Muscle layer of colon (tissue), 2 donors: ENCODE measurements at regions not wholly inside any gene's neighbourhood (a gene's known extent, or its start where the extent isn't known, plus 50 kb on each side); places are given as distances from the start of the nearest gene placed in this dataset.
"Not testable (repeated sequence)": the region's sequence is repeated elsewhere in the genome, so short reads cannot be mapped to it uniquely, and the experiment has no call there.

ENCODE experiments used
- H3K27ac ChIP-seq: one replicate; pipeline ENCODE4 v1.7.0; 2013; ENCODE audit warnings: low read depth, mild to moderate bottlenecking, low read length, moderate library complexity
- H3K27me3 ChIP-seq, 2 donors: one replicate each; pipeline ENCODE4 v1.7.0; 2013; ENCODE audit warnings: low read length in 2 of 2, mild to moderate bottlenecking in 2 of 2; ENCODE audit not compliant: insufficient read depth in 2 of 2, control insufficient read depth in 1 of 2
- H3K36me3 ChIP-seq: one replicate; pipeline ENCODE4 v1.7.0; 2013; ENCODE audit warnings: mild to moderate bottlenecking, low read length; ENCODE audit not compliant: insufficient read depth
- H3K4me1 ChIP-seq: one replicate; pipeline ENCODE4 v1.7.0; 2013; ENCODE audit warnings: mild to moderate bottlenecking, low read length; ENCODE audit not compliant: insufficient read depth
- H3K4me3 ChIP-seq, 2 donors: one replicate each; pipeline ENCODE4 v1.7.0; 2013; ENCODE audit warnings: low read length in 2 of 2, low read depth in 1 of 2, mild to moderate bottlenecking in 1 of 2, moderate library complexity in 1 of 2
- H3K9ac ChIP-seq: one replicate; pipeline ENCODE4 v1.7.0; 2013; ENCODE audit warnings: low read length
- H3K9me3 ChIP-seq: one replicate; pipeline ENCODE4 v1.7.0; 2013; ENCODE audit warnings: mild to moderate bottlenecking, low read length
- donor health status: abdominal sarcoma.
- donor health status: Adenocarcinoma of cecum.

DNA sequence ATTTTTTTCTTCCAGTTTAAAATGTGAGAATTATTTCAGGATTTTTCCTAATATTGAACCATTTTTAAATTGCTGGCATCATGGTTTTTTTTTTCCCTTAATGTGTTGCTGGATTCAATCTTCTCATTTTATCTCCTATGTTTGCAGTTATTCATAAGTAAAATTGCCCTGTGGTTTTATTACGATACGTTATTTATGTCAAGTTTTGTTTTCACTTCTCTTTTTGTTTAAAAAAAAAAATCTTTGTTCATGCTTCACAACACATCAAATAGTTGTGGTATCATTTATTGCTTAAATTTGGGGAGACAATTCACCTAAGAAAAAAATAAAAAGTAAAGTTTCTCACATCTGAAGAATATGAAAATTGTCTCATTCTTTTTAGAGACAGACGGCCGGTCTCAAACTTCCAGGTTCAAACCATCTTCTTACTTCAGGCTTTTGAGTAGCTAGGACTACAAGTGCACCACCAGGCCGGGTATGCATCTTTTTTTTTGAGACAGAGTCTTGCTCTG is 239.3 kb upstream of the ID4 start:
- Histone ChIP-seq H3K4me3 (no peak overlapping the region), H3K4me1 (no peaks in the 10 kb centered on the region), H3K36me3 (no peaks in the 10 kb centered on the region), H3K27me3 (no peaks in the 10 kb centered on the region), H3K9ac (no peak overlapping the region), H3K9me3 (no peaks in the 10 kb centered on the region), H3K27ac (no peak overlapping the region)

DNA sequence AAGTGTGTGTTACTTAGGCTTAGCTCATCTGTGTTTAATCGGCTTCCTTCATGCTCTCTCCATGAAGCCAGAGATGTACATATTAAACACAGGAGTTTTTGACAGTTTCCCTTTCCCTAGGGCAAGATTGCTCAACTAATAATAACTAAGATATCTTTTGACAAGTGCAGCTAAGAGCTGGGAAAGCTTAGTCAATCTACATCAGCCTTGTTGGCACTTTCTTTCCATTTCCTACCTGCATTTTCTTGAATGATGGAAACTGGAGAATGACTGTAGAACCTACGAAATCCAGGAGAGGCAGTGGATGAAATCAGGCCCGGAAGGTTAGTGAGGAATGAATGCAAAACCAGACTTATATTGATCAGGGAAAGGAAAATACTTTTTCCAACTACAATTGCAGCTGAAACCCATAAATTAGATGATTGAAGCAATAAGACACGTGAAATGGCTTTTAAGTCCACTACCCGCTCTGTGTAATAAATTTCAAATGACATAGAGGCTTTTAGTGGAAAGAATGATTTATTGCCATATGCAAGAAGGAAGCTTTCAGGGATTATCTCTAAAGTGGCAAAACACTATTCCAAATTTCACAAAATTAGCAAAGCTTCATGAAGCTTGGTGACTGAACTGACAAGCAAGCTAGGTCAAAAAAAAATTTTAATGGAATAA is 237.2 kb upstream of the ID4 start:
- no peaks in the 10 kb centered on the region for H3K9me3 ChIP-seq
- H3K9ac ChIP-seq = no peak overlapping the region
- no peak overlapping the region for H3K27ac ChIP-seq
- no peaks in the 10 kb centered on the region for H3K27me3 ChIP-seq
- H3K4me1 ChIP-seq = no peaks in the 10 kb centered on the region
- H3K36me3 ChIP-seq = no peaks in the 10 kb centered on the region
- H3K4me3 ChIP-seq = no peak overlapping the region

DNA sequence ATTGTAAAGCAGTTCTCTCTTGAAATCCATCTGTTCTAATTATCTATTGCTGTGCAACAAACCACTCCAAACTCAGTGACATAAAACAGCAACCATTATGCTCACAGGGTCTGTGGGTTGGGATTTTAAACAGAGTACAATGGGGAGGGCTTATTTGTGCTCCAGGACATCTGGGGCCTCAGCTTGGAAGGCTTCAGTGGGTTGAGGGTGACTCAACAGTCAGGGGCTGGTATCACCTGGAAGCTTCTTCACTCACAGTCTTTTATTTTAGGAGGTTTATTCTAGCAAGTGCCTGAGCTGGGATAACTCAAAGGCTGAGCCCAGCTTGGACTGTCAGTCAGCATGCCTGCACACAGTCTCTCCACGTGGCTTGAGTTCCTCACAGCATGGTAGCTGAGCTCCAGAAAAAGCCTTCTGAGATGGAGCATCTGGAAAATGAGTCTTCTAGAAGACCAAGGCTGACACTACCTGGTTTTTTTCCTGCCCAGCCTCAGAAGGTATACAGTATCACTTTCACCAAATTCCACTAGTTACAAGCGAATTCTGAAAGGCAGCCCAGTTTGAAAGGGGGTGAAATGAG is 234.6 kb upstream of the ID4 start:
- no peak overlapping the region for H3K9ac ChIP-seq
- H3K4me3 ChIP-seq = no peak overlapping the region
- no peaks in the 10 kb centered on the region for H3K36me3 ChIP-seq
- H3K4me1 ChIP-seq = no peaks in the 10 kb centered on the region
- no peak overlapping the region for H3K27ac ChIP-seq
- H3K27me3 ChIP-seq = no peaks in the 10 kb centered on the region
- H3K9me3 ChIP-seq = no peaks in the 10 kb centered on the region

DNA sequence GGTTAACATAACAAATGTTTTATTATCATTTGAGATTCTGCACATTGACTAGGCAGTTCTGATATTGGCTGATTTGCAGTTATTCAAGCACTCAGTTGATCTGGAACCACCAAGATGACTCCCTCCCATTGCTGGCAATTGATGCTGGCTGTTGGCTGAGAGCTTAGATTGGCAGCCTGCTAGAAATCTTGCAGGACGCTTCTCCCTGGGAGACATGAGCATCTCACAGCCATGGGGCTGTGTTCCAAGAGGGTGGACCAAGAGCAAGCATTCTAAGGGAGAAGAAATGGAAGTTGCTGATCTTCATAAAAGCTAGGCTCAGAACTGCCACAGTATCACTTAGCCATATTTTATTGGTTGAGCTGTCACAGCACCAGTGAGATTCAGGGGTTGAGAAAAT is 233.4 kb upstream of the ID4 start:
- H3K9ac ChIP-seq = no peak overlapping the region
- H3K27me3 ChIP-seq = no peaks in the 10 kb centered on the region
- no peak overlapping the region for H3K27ac ChIP-seq
- H3K9me3 ChIP-seq = no peaks in the 10 kb centered on the region
- H3K4me1 ChIP-seq = no peaks in the 10 kb centered on the region
- no peaks in the 10 kb centered on the region for H3K36me3 ChIP-seq
- H3K4me3 ChIP-seq = no peak overlapping the region

DNA sequence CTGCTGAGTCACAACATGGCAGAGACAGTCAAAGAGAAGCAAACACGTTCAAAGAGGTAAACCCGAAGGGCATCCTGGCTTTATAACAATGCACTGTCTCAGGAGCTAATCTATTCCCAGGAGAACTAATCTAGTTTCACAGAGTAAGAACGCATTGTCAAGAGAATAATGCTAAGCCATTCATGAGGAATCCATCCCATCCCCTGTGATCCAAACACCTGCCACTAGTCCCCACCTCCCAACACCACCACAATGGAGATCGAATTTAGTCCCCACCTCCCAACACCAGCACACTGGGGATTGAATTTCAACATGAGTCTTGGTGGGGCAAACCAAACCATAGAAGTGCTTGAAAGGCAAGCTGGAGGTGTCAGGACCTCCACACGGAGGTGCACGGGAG is 231.5 kb upstream of the ID4 start:
- Histone ChIP-seq H3K9me3 (no peaks in the 10 kb centered on the region), H3K27ac (no peak overlapping the region), H3K4me3 (no peak overlapping the region), H3K9ac (no peak overlapping the region), H3K36me3 (no peaks in the 10 kb centered on the region), H3K4me1 (no peaks in the 10 kb centered on the region), H3K27me3 (no peaks in the 10 kb centered on the region)

DNA sequence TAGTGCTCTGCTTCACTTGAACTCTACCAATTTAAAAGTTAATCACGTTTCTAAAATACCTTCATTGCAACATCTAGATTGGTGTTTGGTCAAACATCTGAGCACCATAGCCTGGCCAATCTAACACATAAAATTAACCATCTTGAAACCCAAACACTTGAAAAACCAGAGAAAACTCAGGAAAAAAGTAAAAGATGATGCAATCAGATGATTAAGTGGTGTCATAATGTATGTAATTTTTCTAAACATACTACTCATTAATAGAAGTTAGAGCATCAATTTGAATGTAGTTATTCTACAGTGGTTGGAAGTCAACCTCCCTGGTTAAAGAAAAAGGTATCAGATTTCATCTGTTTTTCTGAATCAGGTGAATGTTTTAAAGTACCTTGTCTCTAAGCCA is 228.6 kb upstream of the ID4 start:
- Histone ChIP-seq H3K36me3 (no peaks in the 10 kb centered on the region), H3K27ac (no peak overlapping the region), H3K4me3 (no peak overlapping the region), H3K4me1 (no peaks in the 10 kb centered on the region), H3K27me3 (no peaks in the 10 kb centered on the region), H3K9ac (no peak overlapping the region), H3K9me3 (no peaks in the 10 kb centered on the region)

DNA sequence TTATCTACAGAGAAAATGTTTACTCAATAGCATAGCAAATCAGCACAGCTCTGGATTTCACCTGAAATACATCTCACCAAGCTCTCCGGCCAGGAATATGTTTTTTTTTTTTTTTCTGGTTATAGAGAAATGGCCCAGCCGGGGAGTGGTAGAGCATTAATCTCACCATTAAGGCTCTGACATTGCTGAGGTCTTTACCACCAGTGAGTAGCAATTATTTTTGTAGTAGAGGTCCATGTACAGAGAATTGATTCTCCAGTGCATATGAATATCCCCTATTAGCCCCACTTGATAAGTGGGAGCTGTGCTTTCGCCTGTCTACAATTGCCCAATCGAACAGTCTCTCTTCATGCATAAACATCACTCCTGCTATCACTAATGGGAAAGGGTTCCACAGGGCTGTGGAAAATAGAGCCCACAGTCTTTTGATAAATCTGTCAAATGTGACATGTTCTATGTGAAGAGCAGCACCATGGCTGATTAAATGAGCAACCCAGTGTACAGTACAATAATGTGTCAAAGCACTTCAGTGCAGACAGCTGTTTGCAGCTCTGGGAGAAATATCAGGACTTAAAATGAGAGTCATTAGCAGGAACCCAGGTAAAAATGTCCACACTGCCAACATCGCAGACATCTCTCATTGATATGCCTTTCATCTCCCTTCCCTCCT is 227.1 kb upstream of the ID4 start:
- H3K27me3 ChIP-seq = no peaks in the 10 kb centered on the region
- H3K9me3 ChIP-seq = no peaks in the 10 kb centered on the region
- H3K9ac ChIP-seq = no peak overlapping the region

DNA sequence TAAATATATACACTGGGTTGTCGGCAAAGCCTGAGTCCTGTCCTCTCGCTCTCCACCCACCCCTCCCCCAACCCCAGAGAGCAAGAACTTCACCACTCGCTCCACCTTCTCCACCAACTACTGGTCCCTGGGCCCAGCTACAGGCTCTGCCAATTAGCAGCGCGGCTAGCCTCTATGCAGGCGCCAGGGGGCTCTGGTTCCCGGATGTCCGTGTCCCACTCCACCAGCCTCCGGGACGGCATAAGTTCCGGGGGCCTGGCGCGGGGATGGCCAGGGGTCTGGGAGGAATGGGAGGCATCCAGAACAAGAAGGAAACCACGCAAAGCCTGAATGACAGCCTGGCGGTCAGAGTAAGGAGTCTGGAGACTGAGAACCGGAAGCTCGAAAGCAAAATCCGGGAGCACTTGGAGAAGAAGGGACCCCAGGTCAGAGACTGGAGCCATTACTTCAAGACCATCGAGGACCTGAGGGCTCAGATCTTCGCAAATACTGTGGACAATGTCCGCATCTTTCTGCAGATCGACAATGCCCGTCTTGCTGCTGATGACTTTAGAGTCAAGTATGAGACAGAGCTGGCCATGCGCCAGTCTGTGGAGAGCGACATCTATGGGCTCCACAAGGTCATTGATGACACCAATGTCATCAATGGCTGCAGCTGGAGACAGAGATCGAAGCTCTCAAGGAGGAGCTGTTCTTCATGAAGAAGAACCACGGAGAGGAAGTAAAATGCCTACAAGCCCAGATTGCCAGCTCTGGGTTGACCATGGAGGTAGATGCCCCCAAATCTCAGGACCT is 224.3 kb upstream of the ID4 start:
- not testable (repeated sequence) for H3K9ac ChIP-seq, H3K4me1 ChIP-seq, H3K4me3 ChIP-seq, H3K36me3 ChIP-seq, H3K9me3 ChIP-seq, H3K27ac ChIP-seq, H3K27me3 ChIP-seq

More for the DNA sequence above, 227.1 kb upstream of the ID4 start:
- Histone ChIP-seq H3K36me3 (no peaks in the 10 kb centered on the region), H3K4me3 (no peak overlapping the region), H3K27ac (no peak overlapping the region), H3K4me1 (no peaks in the 10 kb centered on the region)

DNA sequence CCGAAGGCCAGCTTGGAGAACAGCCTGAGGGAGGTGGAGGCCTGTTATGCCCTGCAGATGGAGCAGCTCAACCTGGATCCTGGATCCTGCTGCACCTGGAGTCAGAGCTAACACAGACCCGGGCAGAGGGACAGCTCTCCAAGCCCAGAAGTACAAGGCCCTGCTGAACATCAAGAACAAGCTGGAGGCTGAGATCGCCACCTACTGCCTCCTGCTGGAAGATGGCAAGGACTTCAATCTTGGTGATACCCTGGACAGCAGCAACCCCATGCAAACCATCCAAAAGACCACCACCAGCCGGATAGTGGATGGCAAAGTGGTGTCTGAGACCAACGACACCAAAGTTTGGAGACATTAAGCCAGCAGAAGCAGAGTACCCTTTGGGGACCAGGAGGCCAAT is 223.5 kb upstream of the ID4 start:
- Histone ChIP-seq H3K4me3 (no peak overlapping the region), H3K9me3 (no peaks in the 10 kb centered on the region), H3K9ac (no peak overlapping the region), H3K4me1 (no peaks in the 10 kb centered on the region), H3K27ac (no peak overlapping the region), H3K36me3 (no peaks in the 10 kb centered on the region), H3K27me3 (no peaks in the 10 kb centered on the region)

DNA sequence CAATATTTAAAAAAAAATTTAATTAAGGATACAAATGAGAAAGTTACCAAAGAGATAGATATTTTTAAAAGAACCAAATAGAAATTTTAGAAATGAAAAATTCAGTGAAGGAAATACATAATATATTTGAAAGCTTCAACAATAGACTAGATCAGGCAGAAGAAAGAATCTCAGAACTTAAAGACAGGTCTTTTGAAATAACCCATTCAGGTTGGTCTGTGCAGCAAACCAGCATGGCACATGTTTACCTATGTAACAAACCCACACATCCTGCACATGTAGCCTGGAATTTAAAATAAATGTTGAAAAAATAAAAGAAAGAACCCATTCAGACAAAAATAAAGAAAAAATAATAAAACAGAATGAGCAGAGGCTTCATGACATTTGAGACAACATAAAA is 221.1 kb upstream of the ID4 start:
- Histone ChIP-seq H3K36me3 (no peaks in the 10 kb centered on the region), H3K9ac (no peak overlapping the region), H3K4me1 (no peaks in the 10 kb centered on the region), H3K9me3 (no peaks in the 10 kb centered on the region), H3K27me3 (no peaks in the 10 kb centered on the region), H3K4me3 (no peak overlapping the region), H3K27ac (no peak overlapping the region)

DNA sequence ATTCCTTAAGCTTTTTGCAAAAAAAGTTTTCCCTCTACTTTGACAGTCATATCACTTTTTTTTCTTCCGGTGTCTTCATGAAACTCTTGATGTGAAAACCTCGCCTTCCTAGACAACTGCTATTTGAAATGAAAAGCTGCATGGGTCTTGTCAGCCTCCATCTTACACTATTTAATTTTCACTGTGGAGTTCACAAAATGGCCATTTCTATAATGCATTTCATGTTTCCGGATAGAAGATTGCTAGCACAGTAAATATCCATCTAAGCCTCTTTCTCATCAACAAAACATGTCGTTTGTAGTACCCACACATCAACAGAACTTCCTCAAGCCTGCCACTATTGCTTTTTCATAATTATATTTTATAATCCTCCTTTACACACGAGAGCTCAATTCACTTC is 204.9 kb upstream of the ID4 start:
- Histone ChIP-seq H3K27me3 (no peaks in the 10 kb centered on the region), H3K36me3 (no peaks in the 10 kb centered on the region), H3K9me3 (no peaks in the 10 kb centered on the region), H3K9ac (no peak overlapping the region), H3K4me3 (no peak overlapping the region), H3K4me1 (no peaks in the 10 kb centered on the region), H3K27ac (no peak overlapping the region)
